IPS DF 6.9 (cell line): ENCODE measurements at regions not wholly inside any gene's neighbourhood (a gene's known extent, or its start where the extent isn't known, plus 50 kb on each side); places are given as distances from the start of the nearest gene placed in this dataset.

Source experiments
- DNase-seq: peaks from one replicate; pipeline ENCODE4 v3.0.0-alpha.2; 2013; ENCODE audit warnings: low read depth, low spot score
- H3K27ac ChIP-seq: one replicate; pipeline ENCODE4 v1.5.1; 2013; ENCODE audit warnings: low read length, control low read depth
- H3K27me3 ChIP-seq: 2 replicates; pipeline ENCODE4 v1.6.1; 2013; ENCODE audit warnings: mild to moderate bottlenecking, low read length; ENCODE audit not compliant: control insufficient read depth, insufficient read depth
- H3K36me3 ChIP-seq: 2 replicates; pipeline ENCODE4 v1.6.1; 2013; ENCODE audit warnings: low read length; ENCODE audit not compliant: control insufficient read depth, insufficient read depth
- H3K4me1 ChIP-seq: 2 replicates; pipeline ENCODE4 v1.6.1; 2013; ENCODE audit warnings: low read length; ENCODE audit not compliant: control insufficient read depth, insufficient read depth
- H3K4me3 ChIP-seq: 2 replicates; pipeline ENCODE4 v1.5.1; 2013; ENCODE audit warnings: mild to moderate bottlenecking, low read length
- H3K9me3 ChIP-seq: 2 replicates; pipeline ENCODE4 v1.6.1; 2013; ENCODE audit warnings: low read length, inconsistent platforms; ENCODE audit not compliant: control insufficient read depth, insufficient read depth
- WGBS: extraction: QIAGEN DNeasy Blood & Tissue Kit; methylation state at CpG from one replicate; pipeline ENCODE4 v1.1.7; 2013; ENCODE audit warnings: mixed read lengths, missing lambda C conversion rate; ENCODE audit not compliant: insufficient read length, insufficient coverage; 5-methylcytosine and 5-hydroxymethylcytosine counted together

DNA sequence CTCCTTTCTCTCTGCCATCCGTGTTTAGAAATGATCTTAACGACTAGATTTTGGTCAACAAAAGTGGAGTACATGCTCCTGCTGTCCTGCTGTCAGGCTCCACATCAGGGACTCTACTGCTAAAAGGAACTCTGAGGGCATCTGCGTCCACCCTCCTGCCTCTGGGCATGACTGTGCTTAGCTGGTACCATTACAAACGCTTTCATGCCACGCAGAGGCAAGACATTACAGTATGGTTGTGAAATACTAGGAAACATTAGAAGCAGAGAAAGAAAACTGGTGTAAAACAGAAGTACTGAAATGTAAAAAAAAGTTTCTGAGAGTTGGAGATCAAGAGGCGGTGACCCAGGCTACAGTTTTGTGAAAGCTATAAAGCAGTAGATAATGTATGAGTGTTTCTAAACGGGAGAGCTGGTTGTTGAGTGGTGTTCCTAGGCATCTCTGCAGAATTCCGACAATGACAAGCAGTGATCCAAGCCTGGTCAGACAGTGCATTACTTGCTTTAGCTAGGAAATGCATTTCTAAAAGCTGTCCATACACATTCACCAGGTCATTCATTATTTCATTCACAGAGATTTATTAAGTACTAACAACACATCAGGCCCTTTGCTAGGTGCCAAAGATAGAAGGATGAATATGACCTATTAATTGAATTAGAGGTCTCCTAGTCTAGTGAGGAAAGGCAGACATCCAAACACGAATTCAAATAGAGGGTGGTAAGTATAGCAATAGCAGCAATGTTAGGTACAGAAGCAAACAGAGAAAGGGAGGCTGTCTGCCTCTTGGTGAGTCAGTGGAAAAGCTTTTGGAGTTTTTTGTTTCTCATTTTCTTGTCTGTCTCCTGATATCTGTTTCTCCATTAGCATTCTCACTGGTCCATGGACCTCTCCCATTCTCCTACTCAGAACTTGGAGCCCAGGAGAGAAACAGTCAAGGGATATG is 401.9 kb downstream of the LMO4 start:
- Histone ChIP-seq H3K4me3 (no peak overlapping the region), H3K36me3 (no peaks in the 10 kb centered on the region), H3K4me1 (peaks cover 1% of the 10 kb centered on the region; the same call in 1 of the 2 replicates), H3K27me3 (no peaks in the 10 kb centered on the region), H3K9me3 (no peaks in the 10 kb centered on the region), H3K27ac (no peak overlapping the region)
- WGBS, result no CpG with 5 or more reads among the region's 9 CpGs
- no peak for DNase-seq

DNA sequence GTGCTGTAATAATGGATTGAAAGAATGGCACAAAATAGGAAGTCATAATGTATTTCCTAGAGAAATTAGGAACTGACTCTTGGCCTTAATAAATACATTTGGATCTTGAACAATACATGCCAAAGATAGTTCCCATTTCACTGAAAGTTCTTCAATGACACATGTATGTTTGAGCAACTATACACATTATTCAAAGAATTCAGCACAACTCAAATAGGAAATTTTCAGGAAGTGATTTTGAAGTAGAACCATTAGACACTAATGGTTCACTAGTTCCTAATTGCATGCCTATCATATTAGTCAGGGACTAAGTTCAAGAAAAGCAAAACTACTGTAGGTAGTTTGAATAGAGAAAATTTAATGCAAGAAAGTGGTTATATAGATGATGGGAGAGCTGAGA is 404.7 kb downstream of the LMO4 start:
- Histone ChIP-seq H3K27ac (no peak overlapping the region), H3K9me3 (no peaks in the 10 kb centered on the region), H3K4me3 (no peak overlapping the region), H3K36me3 (no peaks in the 10 kb centered on the region), H3K27me3 (no peaks in the 10 kb centered on the region), H3K4me1 (peaks cover 3% of the 10 kb centered on the region; the same call in 1 of the 2 replicates)
- DNase-seq, result no peak

DNA sequence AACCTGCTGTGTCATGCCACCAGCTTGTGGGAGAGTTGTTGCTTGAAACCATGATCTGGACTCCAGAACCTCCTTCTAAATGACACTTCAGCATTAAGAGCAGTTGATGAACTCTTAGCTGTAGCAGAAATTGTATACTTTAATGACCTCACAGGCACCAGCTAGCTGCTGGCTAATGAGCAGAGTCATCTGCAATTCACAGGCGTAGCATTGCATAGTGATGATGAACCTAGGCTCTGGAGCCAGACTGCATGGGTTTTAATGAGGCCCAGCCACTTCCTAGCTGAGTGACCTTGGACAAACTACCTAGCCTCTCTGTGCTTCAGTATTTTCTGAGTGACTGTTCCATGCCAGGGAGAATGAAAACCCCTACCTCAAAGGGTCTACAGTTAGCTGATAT is 407.1 kb downstream of the LMO4 start:
- H3K27me3 ChIP-seq, result no peaks in the 10 kb centered on the region
- no peak for DNase-seq
- H3K9me3 ChIP-seq, result no peaks in the 10 kb centered on the region
- no peak overlapping the region for H3K4me3 ChIP-seq
- no peaks in the 10 kb centered on the region for H3K36me3 ChIP-seq
- H3K27ac ChIP-seq, result no peak overlapping the region
- H3K4me1 ChIP-seq, result peaks cover 3% of the 10 kb centered on the region; the same call in 1 of the 2 replicates
- WGBS, result no CpG with 5 or more reads among the region's 1 CpG

DNA sequence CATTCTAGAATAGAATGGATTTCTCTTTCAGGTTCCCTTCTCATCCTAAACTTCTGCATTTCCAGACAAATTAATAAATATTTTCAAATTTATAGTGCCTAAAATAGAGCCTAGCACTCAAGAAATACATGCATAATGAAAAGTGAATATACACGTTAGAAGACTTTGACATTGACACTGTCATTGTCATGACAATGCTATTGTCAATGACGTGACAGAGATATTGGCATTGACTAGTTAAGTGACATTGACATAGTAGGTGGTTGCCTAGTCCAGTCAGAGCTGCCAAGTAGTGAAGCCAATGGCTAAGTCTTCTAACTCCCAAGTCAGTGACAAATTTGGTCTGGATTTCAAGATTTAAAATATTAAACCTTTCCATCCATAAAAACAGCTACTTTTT is 410.5 kb downstream of the LMO4 start:
- Histone ChIP-seq H3K36me3 (no peaks in the 10 kb centered on the region), H3K27me3 (no peaks in the 10 kb centered on the region), H3K4me3 (no peak overlapping the region), H3K9me3 (no peaks in the 10 kb centered on the region), H3K27ac (no peak overlapping the region), H3K4me1 (0 out of 2 replicates have a peak, but pooled peaks cover 3% of the 10 kb centered on the region)
- no peak for DNase-seq
- WGBS, result no CpG with 5 or more reads among the region's 2 CpGs

DNA sequence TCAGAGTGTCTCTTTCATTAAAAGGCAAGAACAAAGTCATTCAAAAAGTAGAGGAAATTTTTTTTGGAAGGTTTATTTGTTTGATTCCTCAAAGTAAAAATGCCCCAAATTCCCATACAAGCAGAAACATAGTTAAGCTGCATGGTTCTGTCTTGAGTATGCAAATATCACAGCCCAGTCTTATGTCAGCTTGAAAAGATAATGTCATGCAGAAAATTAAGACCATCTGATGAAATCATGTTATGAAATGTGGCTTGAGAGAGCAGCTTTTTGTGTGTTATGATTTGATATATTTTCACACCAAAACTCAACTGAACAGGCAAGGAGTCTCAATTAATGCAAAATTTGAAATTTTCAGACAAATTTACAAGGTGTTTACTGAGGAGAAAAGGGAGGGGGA is 411.0 kb downstream of the LMO4 start:
- no peaks in the 10 kb centered on the region for H3K36me3 ChIP-seq
- H3K27ac ChIP-seq, result no peak overlapping the region
- 0 out of 2 replicates have a peak, but pooled peaks cover 3% of the 10 kb centered on the region for H3K4me1 ChIP-seq
- H3K4me3 ChIP-seq, result no peak overlapping the region
- DNase-seq, result no peak
- H3K27me3 ChIP-seq, result no peaks in the 10 kb centered on the region
- H3K9me3 ChIP-seq, result no peaks in the 10 kb centered on the region

DNA sequence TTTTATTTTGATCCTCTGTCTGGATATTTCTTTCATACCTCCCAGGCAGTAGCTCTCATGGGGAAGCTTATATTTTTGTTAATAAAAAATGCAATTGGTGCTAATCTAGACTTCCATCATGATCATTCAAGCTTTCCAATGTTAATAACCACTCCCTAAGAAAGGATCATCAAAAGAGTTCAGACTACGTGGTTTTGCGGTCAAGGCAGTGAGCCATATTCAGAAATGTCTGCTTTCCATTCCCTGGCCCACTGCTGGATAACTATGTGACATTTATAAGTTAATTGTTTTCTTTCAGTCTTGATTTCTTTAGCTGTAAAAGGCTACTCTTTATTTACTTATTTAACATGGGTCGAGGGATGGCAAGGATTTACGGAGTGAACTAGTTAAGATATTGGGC is 414.6 kb downstream of the LMO4 start:
- Histone ChIP-seq H3K4me1 (0 out of 2 replicates have a peak, but pooled peaks cover 1% of the 10 kb centered on the region), H3K27me3 (no peaks in the 10 kb centered on the region), H3K4me3 (no peak overlapping the region), H3K9me3 (no peaks in the 10 kb centered on the region), H3K36me3 (no peaks in the 10 kb centered on the region), H3K27ac (no peak overlapping the region)
- DNase-seq, result no peak
- no CpG with 5 or more reads among the region's 4 CpGs for WGBS

DNA sequence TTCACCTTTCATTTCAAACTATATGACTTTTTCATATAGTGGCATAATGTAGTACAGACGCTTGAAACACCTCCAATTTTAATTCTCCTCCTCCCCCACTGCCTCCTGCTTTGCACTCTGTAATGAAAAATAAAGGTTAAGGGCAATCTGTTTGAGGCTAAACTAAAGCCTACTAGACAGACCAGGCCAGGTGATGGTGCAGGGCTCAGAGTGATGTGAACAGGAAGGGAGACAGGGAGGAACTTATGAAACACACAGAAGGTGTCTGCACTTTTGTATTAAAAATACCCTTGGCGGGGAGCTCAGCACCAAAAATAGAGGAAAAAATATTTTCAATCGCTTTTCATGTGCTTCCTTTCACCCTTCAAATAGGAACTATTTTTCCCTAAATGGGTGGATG is 415.4 kb downstream of the LMO4 start:
- Histone ChIP-seq H3K9me3 (no peaks in the 10 kb centered on the region), H3K27me3 (no peaks in the 10 kb centered on the region), H3K4me3 (no peak overlapping the region), H3K36me3 (no peaks in the 10 kb centered on the region), H3K27ac (no peak overlapping the region), H3K4me1 (0 out of 2 replicates have a peak, but pooled peaks cover 1% of the 10 kb centered on the region)
- no CpG with 5 or more reads among the region's 3 CpGs for WGBS
- DNase-seq, result no peak

DNA sequence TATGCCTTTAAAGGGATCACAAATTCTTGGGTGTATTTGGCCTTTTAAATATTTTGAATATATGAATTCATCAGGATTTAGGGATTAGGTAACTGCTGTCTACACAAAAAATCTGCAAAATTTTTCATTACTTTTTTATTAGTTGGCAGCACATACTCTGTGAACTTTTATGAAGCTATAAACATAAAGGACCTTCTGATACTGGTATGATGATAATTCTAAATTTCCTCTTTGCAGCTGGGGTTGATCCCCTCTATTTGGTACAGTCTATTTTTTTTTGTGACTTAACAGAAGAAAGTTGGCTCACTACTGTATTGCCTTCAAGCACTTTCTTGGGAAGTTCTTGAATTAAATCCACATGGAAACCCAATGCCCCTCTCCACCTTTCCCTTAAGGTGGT is 416.1 kb downstream of the LMO4 start:
- Histone ChIP-seq H3K9me3 (no peaks in the 10 kb centered on the region), H3K4me1 (0 out of 2 replicates have a peak, but pooled peaks cover 1% of the 10 kb centered on the region), H3K27me3 (no peaks in the 10 kb centered on the region), H3K4me3 (no peak overlapping the region), H3K36me3 (no peaks in the 10 kb centered on the region), H3K27ac (no peak overlapping the region)
- no peak for DNase-seq

DNA sequence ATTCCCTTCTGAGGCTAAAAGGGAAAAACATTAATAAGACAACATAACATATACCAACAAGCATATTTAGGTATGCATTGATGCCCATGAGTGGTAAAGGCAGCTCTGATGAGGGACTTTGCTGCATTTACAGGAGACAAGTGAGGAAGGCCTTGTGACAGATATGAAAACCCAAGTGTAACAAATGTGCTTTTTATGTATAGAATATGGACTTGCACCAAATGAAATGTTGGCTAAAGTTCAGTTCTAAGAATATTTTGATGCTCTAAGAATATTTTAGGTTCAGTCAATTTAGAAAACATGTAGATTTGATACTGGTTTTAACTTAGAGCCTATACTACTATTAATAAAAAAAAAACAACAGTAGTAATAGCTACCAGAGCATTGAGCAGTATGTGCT is 424.7 kb downstream of the LMO4 start:
- Histone ChIP-seq H3K4me3 (no peak overlapping the region), H3K27me3 (no peaks in the 10 kb centered on the region), H3K36me3 (no peaks in the 10 kb centered on the region), H3K27ac (no peak overlapping the region), H3K4me1 (no peaks in the 10 kb centered on the region), H3K9me3 (no peaks in the 10 kb centered on the region)
- no peak for DNase-seq

DNA sequence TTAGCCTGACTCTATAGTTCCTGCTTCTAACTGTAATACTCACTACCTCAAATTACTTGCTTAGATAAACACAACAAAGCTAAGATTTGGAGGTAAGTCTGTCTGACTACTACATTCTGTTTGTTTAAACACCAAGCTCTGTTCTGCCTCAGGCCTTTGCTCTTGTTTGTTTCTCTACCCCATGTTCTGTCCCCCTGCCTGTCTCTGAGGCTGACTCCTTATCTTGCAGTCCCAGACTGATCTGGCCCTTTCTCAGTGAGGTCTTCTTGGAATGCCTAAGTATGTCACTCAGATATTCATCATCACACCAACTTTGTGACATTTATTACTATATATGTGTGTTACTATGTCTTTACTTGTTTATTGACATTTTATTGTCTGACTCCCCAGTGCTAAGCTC is 425.5 kb downstream of the LMO4 start:
- no peak overlapping the region for H3K4me3 ChIP-seq
- no peak for DNase-seq
- H3K4me1 ChIP-seq, result no peaks in the 10 kb centered on the region
- H3K36me3 ChIP-seq, result no peaks in the 10 kb centered on the region
- no peaks in the 10 kb centered on the region for H3K9me3 ChIP-seq
- no peaks in the 10 kb centered on the region for H3K27me3 ChIP-seq
- no peak overlapping the region for H3K27ac ChIP-seq

DNA sequence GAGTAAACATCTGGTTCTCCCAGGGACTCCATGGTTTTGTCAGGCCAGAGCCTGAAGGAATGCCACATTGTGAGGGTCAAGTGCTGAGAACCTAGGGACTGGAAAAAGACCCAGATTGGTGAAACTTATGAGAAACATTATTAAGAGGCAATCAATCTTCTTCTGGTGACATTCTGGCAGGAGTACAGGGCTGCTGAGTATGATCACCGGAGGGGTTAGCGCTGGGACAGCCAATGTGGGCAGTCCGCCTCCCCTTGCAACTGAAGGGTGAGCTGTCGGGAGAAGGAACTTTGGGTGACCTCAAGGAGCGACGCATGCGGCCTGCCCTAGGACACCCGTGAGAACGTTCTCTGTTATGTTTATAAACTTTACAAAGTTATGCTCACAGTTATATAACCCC is 429.0 kb downstream of the LMO4 start:
- WGBS, result no CpG with 5 or more reads among the region's 9 CpGs
- no peaks in the 10 kb centered on the region for H3K36me3 ChIP-seq
- H3K27ac ChIP-seq, result no peak overlapping the region
- H3K9me3 ChIP-seq, result no peaks in the 10 kb centered on the region
- no peak for DNase-seq
- H3K27me3 ChIP-seq, result no peaks in the 10 kb centered on the region
- H3K4me3 ChIP-seq, result no peak overlapping the region
- H3K4me1 ChIP-seq, result no peaks in the 10 kb centered on the region
